ENCODE measurements at regions not wholly inside any gene's neighbourhood (a gene's known extent, or its start where the extent isn't known, plus 50 kb on each side); places are given as distances from the start of the nearest gene placed in this dataset.
"Not testable (repeated sequence)": the region's sequence is repeated elsewhere in the genome, so short reads cannot be mapped to it uniquely, and the experiment has no call there.

DNA sequence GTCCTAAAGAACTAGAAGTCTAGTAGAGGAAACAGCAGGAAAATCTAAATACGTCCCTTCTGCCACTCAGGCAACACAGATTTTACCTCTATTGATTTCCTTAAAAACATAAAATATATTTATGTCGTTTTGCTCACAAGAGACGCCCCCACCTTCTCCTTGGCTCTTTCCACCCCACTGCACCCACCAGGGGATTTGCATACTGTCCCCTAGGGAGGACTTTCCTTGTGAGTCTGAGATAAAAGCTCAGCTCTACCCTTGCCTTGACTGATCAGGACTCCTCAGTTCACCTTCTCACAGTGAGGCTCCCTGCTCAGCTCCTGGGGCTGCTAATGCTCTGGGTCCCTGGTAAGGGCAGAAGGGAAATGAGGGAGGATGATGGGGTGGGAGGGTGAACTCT, 1488.1 kb downstream of the RPIA start:
- not testable (repeated sequence) for TF ChIP-seq POLR2A (IDR thresholded peaks at IDR 0.05)
- TF ChIP-seq, protein P1, sequence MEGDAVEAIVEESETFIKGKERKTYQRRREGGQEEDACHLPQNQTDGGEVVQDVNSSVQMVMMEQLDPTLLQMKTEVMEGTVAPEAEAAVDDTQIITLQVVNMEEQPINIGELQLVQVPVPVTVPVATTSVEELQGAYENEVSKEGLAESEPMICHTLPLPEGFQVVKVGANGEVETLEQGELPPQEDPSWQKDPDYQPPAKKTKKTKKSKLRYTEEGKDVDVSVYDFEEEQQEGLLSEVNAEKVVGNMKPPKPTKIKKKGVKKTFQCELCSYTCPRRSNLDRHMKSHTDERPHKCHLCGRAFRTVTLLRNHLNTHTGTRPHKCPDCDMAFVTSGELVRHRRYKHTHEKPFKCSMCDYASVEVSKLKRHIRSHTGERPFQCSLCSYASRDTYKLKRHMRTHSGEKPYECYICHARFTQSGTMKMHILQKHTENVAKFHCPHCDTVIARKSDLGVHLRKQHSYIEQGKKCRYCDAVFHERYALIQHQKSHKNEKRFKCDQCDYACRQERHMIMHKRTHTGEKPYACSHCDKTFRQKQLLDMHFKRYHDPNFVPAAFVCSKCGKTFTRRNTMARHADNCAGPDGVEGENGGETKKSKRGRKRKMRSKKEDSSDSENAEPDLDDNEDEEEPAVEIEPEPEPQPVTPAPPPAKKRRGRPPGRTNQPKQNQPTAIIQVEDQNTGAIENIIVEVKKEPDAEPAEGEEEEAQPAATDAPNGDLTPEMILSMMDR (IDR thresholded peaks at IDR 0.05), result not testable (repeated sequence)

Data from suprapubic skin (tissue), 3 donors.